ENCODE measurements at regions not wholly inside any gene's neighbourhood (a gene's known extent, or its start where the extent isn't known, plus 50 kb on each side); places are given as distances from the start of the nearest gene placed in this dataset.

GRCh38 chr13:106178816-106179215 lies 356.6 kb downstream of the EFNB2 start:
- TF ChIP-seq CTCF (IDR thresholded peaks at IDR 0.05; ENCODE audit: low read depth, low read length, poor library complexity, severe bottlenecking) (no peak), EZH2phosphoT487 (IDR thresholded peaks at IDR 0.05; ENCODE audit: borderline replicate concordance, low read length) (no peak)
- no peaks in the 10 kb centered on the region for H3F3A ChIP-seq (ENCODE audit: control insufficient read depth, insufficient read depth)

GRCh38 chr13:106177146-106177545 lies 358.3 kb downstream of the EFNB2 start:
- Histone ChIP-seq H3F3A (ENCODE audit: control insufficient read depth, insufficient read depth) (no peaks in the 10 kb centered on the region), H3K4me3 (ENCODE audit: low read length) (no peak overlapping the region), H3K27ac (ENCODE audit: low read depth, low read length) (no peak overlapping the region), H4K20me1 (ENCODE audit: control insufficient read depth, insufficient read depth, low read depth, low read length) (no peaks in the 10 kb centered on the region), H3K4me1 (ENCODE audit: control insufficient read depth, low read length) (no peaks in the 10 kb centered on the region), H3K9me2 (replicated peaks; ENCODE audit: control insufficient read depth, low read length) (no peaks in the 10 kb centered on the region), H3K79me2 (ENCODE audit: control insufficient read depth, low read length) (no peaks in the 10 kb centered on the region), H3K4me2 (ENCODE audit: low read length) (no peak overlapping the region), H3K9me3 (ENCODE audit: control insufficient read depth, insufficient read depth, low read length) (no peaks in the 10 kb centered on the region), H3K36me3 (ENCODE audit: control insufficient read depth, low read length) (no peaks in the 10 kb centered on the region), H3K27me3 (ENCODE audit: control insufficient read depth, low read length) (no peaks in the 10 kb centered on the region)
- no peak for TF ChIP-seq EZH2phosphoT487 (IDR thresholded peaks at IDR 0.05; ENCODE audit: borderline replicate concordance, low read length)
- no peak for TF ChIP-seq CTCF (IDR thresholded peaks at IDR 0.05; ENCODE audit: low read depth, low read length, poor library complexity, severe bottlenecking)

More at GRCh38 chr13:106178816-106179215, 356.6 kb downstream of the EFNB2 start:
- Histone ChIP-seq H3K4me3 (ENCODE audit: low read length) (no peak overlapping the region), H3K27ac (ENCODE audit: low read depth, low read length) (no peak overlapping the region), H3K27me3 (ENCODE audit: control insufficient read depth, low read length) (no peaks in the 10 kb centered on the region), H3K4me2 (ENCODE audit: low read length) (no peak overlapping the region), H3K9me2 (replicated peaks; ENCODE audit: control insufficient read depth, low read length) (no peaks in the 10 kb centered on the region), H3K79me2 (ENCODE audit: control insufficient read depth, low read length) (no peaks in the 10 kb centered on the region), H3K9me3 (ENCODE audit: control insufficient read depth, insufficient read depth, low read length) (no peaks in the 10 kb centered on the region), H3K36me3 (ENCODE audit: control insufficient read depth, low read length) (no peaks in the 10 kb centered on the region), H4K20me1 (ENCODE audit: control insufficient read depth, insufficient read depth, low read depth, low read length) (no peaks in the 10 kb centered on the region), H3K4me1 (ENCODE audit: control insufficient read depth, low read length) (no peaks in the 10 kb centered on the region)

- Histone ChIP-seq H3K9me2 (replicated peaks; ENCODE audit: control insufficient read depth, low read length) (no peaks in the 10 kb centered on the region), H3K36me3 (ENCODE audit: control insufficient read depth, low read length) (no peaks in the 10 kb centered on the region), H3K4me1 (ENCODE audit: control insufficient read depth, low read length) (no peaks in the 10 kb centered on the region), H4K20me1 (ENCODE audit: control insufficient read depth, insufficient read depth, low read depth, low read length) (no peaks in the 10 kb centered on the region), H3K27me3 (ENCODE audit: control insufficient read depth, low read length) (no peaks in the 10 kb centered on the region), H3K79me2 (ENCODE audit: control insufficient read depth, low read length) (no peaks in the 10 kb centered on the region), H3K4me3 (ENCODE audit: low read length) (no peak overlapping the region), H3K27ac (ENCODE audit: low read depth, low read length) (no peak overlapping the region), H3K4me2 (ENCODE audit: low read length) (no peak overlapping the region), H3K9me3 (ENCODE audit: control insufficient read depth, insufficient read depth, low read length) (no peaks in the 10 kb centered on the region), H3F3A (ENCODE audit: control insufficient read depth, insufficient read depth) (no peaks in the 10 kb centered on the region)
- no peak for TF ChIP-seq CTCF (IDR thresholded peaks at IDR 0.05; ENCODE audit: low read depth, low read length, poor library complexity, severe bottlenecking)
- TF ChIP-seq EZH2phosphoT487 (IDR thresholded peaks at IDR 0.05; ENCODE audit: borderline replicate concordance, low read length): no peak
Observed at GRCh38 chr13:106176117-106176516, 359.3 kb downstream of the EFNB2 start.
